ENCODE measurements at regions not wholly inside any gene's neighbourhood (a gene's known extent, or its start where the extent isn't known, plus 50 kb on each side); places are given as distances from the start of the nearest gene placed in this dataset.
A peak's percentile ranks its signal among the peaks of the same experiment; 100 is the strongest.

- H3K4me3 ChIP-seq, result no peak overlapping the region
- H3K27me3 ChIP-seq, result no peaks in the 10 kb centered on the region
- intact Hi-C loops (cut with DNase I), result loop anchor here in 1 of 4 donors (10.0 kb wide), 1 partner anchor 118 kb away; the partner anchor contains the start of gene NGF
- no peaks in the 10 kb centered on the region for H3K9me3 ChIP-seq
- WGBS, 3 donors, result 94 to 96% (median 95%) methylated on average over 6 of the region's 6 CpGs
- TF ChIP-seq, protein P1, sequence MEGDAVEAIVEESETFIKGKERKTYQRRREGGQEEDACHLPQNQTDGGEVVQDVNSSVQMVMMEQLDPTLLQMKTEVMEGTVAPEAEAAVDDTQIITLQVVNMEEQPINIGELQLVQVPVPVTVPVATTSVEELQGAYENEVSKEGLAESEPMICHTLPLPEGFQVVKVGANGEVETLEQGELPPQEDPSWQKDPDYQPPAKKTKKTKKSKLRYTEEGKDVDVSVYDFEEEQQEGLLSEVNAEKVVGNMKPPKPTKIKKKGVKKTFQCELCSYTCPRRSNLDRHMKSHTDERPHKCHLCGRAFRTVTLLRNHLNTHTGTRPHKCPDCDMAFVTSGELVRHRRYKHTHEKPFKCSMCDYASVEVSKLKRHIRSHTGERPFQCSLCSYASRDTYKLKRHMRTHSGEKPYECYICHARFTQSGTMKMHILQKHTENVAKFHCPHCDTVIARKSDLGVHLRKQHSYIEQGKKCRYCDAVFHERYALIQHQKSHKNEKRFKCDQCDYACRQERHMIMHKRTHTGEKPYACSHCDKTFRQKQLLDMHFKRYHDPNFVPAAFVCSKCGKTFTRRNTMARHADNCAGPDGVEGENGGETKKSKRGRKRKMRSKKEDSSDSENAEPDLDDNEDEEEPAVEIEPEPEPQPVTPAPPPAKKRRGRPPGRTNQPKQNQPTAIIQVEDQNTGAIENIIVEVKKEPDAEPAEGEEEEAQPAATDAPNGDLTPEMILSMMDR (IDR thresholded peaks at IDR 0.05), result no peak
- no peak for TF ChIP-seq POLR2A (IDR thresholded peaks at IDR 0.05)
- TF ChIP-seq EP300 (IDR thresholded peaks at IDR 0.05), result no peak
- H3K27ac ChIP-seq, result no peak overlapping the region
- peaks cover 10% of the 10 kb centered on the region for H3K4me1 ChIP-seq (ENCODE audit: insufficient read depth)
- DNase-seq, result no peak
- no peaks in the 10 kb centered on the region for H3K36me3 ChIP-seq
Measured at GRCh38 chr1:115452600-115453329, 114.7 kb upstream of the NGF start.

- Histone ChIP-seq H3K4me1 (ENCODE audit: insufficient read depth) (peaks cover 3% of the 10 kb centered on the region), H3K27me3 (no peaks in the 10 kb centered on the region), H3K27ac (no peak overlapping the region), H3K36me3 (no peaks in the 10 kb centered on the region), H3K4me3 (no peak overlapping the region), H3K9me3 (no peaks in the 10 kb centered on the region)
- DNase-seq, result peak; percentile 65 to 95 (median 88)
- TF ChIP-seq POLR2A (IDR thresholded peaks at IDR 0.05) (no peak), EP300 (IDR thresholded peaks at IDR 0.05) (no peak)
- TF ChIP-seq, protein P1 (IDR thresholded peaks at IDR 0.05), result no peak
- intact Hi-C loops (cut with DNase I), result loop anchor here in 1 of 4 donors (10.0 kb wide), 1 partner anchor 116 kb away; the partner anchor contains the start of gene NGF
- WGBS, 3 donors, result 9 to 15% (median 9%) methylated on average over 6 of the region's 6 CpGs
Measured at GRCh38 chr1:115450501-115451040, 112.5 kb upstream of the NGF start.

DNA sequence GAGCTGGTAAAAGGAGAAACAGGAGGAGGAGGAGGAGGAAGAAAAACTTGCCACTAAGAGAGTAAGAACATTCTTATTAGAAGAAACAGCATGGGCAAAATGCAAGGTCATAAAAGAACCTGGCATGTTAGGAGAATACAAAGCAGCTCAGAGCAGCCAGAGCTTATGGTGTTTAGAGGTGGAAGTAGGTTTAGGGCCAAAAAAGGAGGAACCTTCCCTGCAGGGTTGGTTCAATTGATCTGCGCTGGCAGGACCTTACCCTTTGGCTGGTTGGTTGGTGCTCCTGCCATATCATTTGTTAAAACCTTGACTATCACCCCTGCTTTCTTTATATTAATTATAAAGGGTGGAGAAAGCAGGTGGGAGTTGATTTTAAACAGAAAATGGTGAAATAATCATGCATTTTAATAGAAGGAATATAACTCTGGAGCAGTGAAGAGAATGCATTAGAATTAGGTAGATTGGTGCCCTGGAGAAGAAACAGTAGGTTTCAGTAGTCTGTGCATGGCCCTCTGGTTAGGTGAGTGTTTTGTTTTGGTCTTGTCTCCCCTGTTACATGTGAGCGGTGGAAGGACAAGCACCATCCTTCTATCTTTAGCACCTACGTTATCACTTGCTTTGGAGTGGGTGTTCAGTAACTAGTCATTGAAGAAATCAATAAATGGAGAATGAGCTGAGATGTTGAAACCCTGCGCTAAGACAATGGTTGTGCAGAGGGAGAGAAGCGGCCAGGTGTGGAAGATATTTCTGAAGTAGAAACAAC, 110.4 kb upstream of the NGF start:
- no peaks in the 10 kb centered on the region for H3K27me3 ChIP-seq
- no peaks in the 10 kb centered on the region for H3K9me3 ChIP-seq
- H3K4me3 ChIP-seq, result no peak overlapping the region
- TF ChIP-seq POLR2A (IDR thresholded peaks at IDR 0.05), result no peak
- TF ChIP-seq EP300 (IDR thresholded peaks at IDR 0.05), result no peak
- TF ChIP-seq, protein P1 (IDR thresholded peaks at IDR 0.05), result no peak
- H3K36me3 ChIP-seq, result no peaks in the 10 kb centered on the region
- no peak for DNase-seq
- no peak overlapping the region for H3K27ac ChIP-seq
- peaks cover 3% of the 10 kb centered on the region for H3K4me1 ChIP-seq (ENCODE audit: insufficient read depth)
- intact Hi-C loops (cut with DNase I), result no loop called here
- 94 to 95% (median 95%) methylated on average over 5 of the region's 5 CpGs for WGBS, 3 donors

GRCh38 chr1:115447672-115448071, 109.6 kb upstream of the NGF start:
- no peaks in the 10 kb centered on the region for H3K9me3 ChIP-seq
- H3K36me3 ChIP-seq, result no peaks in the 10 kb centered on the region
- H3K27me3 ChIP-seq, result no peaks in the 10 kb centered on the region
- TF ChIP-seq, protein P1 (IDR thresholded peaks at IDR 0.05), result no peak
- TF ChIP-seq EP300 (IDR thresholded peaks at IDR 0.05) (no peak), POLR2A (IDR thresholded peaks at IDR 0.05) (no peak)
- no peak overlapping the region for H3K4me3 ChIP-seq
- H3K4me1 ChIP-seq (ENCODE audit: insufficient read depth), result peaks cover 3% of the 10 kb centered on the region
- 23 to 49% (median 35%) methylated on average over 3 of the region's 3 CpGs for WGBS, 3 donors
- no peak for DNase-seq
- intact Hi-C loops (cut with DNase I), result no loop called here
- H3K27ac ChIP-seq, result no peak overlapping the region
